GM18870 (cell line): ENCODE measurements at regions not wholly inside any gene's neighbourhood (a gene's known extent, or its start where the extent isn't known, plus 50 kb on each side); places are given as distances from the start of the nearest gene placed in this dataset.

Source experiments
- ATAC-seq: cut with Tn5 transposase; IDR thresholded peaks from one replicate; pipeline ENCODE4 v1.9.1; 2021; ENCODE audit warnings: moderate library complexity; ENCODE audit not compliant: unreplicated experiment

- ATAC-seq, result no peak
Observed at GRCh38 chr9:82295181-82295580, 306.6 kb downstream of the SPATA31D1 start.

GRCh38 chr9:82299870-82300269, 311.3 kb downstream of the SPATA31D1 start:
- ATAC-seq, result peak; percentile 82

- no peak for ATAC-seq
Observed at GRCh38 chr9:82302968-82303655, 314.5 kb downstream of the SPATA31D1 start.

GRCh38 chr9:82308836-82309235, 320.3 kb downstream of the SPATA31D1 start:
- no peak for ATAC-seq

DNA sequence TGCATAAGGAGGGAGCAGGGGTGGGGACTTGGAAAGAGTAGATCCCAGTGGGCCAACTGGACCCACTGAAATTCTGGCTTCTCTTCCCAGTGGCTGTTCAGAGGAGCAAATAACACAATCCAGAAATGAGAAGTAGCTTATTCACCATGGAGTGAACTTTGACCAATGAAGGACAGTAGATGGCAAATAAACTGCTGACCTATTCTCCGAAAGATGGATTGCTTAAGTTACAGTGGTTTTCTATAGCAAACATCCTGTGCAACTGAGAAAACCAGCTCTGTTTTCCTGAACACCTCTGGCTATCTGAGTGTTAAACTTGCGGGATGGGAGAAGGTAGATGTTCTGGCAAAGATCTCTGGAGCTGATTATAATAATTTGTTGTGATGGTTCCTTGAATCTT, 325.1 kb downstream of the SPATA31D1 start:
- no peak for ATAC-seq

GRCh38 chr9:82320566-82320965, 332.0 kb downstream of the SPATA31D1 start:
- ATAC-seq, result no peak

DNA sequence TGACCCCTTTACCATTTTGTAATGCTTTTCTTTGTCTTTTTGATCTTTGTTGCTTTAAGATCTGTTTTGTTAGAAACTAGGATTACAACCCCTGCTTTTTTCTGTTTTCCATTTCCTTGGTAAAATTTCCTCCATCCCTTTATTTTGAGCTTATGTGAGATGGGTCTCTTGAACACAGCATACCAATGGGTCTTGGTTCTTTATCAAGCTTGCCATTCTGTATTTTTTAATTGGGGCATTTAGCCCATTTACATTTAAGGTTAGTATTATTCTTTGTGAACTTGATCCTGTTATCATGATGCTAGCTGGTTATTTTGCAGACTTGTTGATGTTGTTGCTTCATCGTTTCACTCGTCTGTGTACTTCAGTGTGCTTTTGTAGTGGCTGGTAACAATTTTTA, 337.3 kb downstream of the SPATA31D1 start:
- ATAC-seq, result no peak

- ATAC-seq, result no peak
Observed at GRCh38 chr9:82327641-82328040, 339.1 kb downstream of the SPATA31D1 start.

- ATAC-seq, result no peak
Observed at GRCh38 chr9:82331079-82331478, 342.5 kb downstream of the SPATA31D1 start.

GRCh38 chr9:82332018-82332773, 343.6 kb downstream of the SPATA31D1 start:
- no peak for ATAC-seq

GRCh38 chr9:82332774-82333152, 344.2 kb downstream of the SPATA31D1 start:
- no peak for ATAC-seq

- no peak for ATAC-seq
Observed at GRCh38 chr9:82333671-82334070, 345.1 kb downstream of the SPATA31D1 start.

GRCh38 chr9:82334286-82334685, 345.7 kb downstream of the SPATA31D1 start:
- no peak for ATAC-seq

DNA sequence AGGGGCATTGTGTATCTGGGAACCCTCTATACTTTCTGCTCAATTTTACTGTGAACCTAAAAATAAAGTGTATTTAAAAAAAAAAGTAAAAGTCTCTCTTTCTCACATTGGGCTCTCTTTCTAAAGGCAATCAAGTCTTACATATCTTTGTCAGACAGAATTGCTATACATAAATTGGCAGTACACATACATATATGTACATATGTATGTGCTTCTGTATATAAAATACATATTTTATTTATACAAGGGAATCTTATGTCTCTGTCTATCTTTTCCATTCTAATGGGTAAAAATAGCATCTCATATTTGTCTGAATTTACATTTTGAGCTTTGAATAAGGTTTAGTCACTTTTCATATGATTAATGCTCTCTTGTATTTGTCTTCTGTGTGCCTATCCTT, 348.8 kb downstream of the SPATA31D1 start:
- ATAC-seq, result no peak

DNA sequence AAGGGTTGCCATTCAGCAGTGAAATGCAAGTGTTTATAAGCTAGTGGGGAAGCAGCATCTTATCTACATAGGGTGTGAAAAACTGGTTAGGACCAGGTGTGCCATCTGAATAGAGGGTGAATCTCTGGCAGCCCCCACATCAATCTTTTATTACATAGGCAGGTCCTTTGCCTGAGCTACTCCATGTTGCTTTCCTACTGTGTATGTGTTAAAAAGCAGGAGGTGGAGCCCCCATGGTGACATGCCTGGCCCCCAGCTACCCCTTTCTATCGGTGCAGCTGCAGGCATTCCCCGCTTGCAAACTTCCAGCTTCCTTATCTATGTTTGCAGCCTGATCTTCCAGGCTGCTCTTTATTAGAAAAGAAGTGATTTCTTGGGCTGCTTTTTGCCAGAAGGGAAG, 353.5 kb downstream of the SPATA31D1 start:
- ATAC-seq, result no peak

GRCh38 chr9:82346040-82346439, 357.5 kb downstream of the SPATA31D1 start:
- no peak for ATAC-seq

DNA sequence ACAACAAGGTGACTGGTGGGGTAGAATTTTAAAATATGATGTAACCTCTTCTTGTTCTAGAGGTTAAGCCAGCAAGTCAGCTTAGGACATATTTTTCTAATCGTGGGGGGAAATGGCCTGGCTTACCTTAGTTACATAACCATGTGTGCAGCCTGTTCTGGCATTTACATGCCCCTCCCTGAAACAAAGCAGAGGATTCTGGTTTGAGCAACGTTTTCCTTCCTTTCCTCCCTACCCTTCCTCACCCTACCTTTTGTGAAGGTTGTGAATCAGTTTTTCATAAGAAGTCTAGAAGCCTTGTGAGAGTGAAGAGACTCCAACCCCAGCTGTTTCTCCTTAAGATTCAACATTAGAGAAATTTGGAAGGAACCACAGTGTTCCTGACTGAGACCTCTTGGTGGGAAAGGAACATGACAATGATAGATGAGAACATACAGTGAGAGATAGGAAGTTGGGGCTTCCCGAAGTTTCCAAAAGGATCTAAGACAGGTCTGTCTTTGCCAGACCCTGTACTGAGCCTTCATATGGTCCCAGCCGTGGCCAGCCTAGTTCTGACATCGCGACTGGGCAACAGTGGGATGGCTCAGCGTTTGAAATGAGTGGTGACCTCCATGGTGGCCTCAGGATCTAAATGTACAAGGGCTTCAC, 365.2 kb downstream of the SPATA31D1 start:
- ATAC-seq, result no peak

GRCh38 chr9:82354279-82354659, 365.7 kb downstream of the SPATA31D1 start:
- no peak for ATAC-seq

GRCh38 chr9:82356131-82356530, 367.6 kb downstream of the SPATA31D1 start:
- ATAC-seq, result no peak

- ATAC-seq, result no peak
Observed at GRCh38 chr9:82356871-82357270, 368.3 kb downstream of the SPATA31D1 start.

DNA sequence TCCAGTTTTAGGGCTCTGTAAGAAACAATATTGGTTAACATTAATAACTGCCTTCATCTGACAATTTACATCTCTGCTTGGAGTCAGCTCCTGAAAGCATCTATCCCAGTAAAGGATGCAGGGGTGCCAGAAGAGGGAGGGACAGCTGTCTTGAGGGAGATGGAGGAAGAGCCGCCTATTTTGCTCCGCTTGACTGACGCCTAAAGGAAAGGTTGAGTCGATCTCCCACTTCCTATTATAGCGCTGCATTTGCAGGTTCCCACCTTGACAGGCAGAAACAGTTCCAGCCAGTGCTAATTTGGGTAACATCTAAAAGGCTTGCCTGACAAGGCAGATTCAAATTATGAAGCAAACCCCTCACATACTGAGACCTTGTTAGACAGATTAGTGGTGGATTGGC, 374.6 kb downstream of the SPATA31D1 start:
- no peak for ATAC-seq

GRCh38 chr9:82363682-82364081, 375.1 kb downstream of the SPATA31D1 start:
- ATAC-seq, result no peak
